Activated CD4-positive, alpha-beta memory T cell treated with anti-CD3 and anti-CD28 coated beads, Interleukin-2, amount 10 ng/mL, durations not matched to agents 7 days and 5 days (primary cell): ENCODE measurements at regions not wholly inside any gene's neighbourhood (a gene's known extent, or its start where the extent isn't known, plus 50 kb on each side); places are given as distances from the start of the nearest gene placed in this dataset.

ENCODE experiments used
- CTCF ChIA-PET: fragments of 350-600 bp; sonication (Branson Sonifier 250); formaldehyde crosslinking; loops from one replicate; lab custom pipeline; 2021; ENCODE audit warnings: antibody characterized with exemption, inconsistent platforms; lab: Charles Lee
- POLR2A ChIA-PET: fragments of 350-600 bp; sonication (Branson Sonifier 250); formaldehyde crosslinking; loops from one replicate; lab custom pipeline; 2021; ENCODE audit warnings: antibody characterized with exemption; lab: Charles Lee
- DNase-seq: peaks from one replicate; pipeline ENCODE4 v3.0.0-alpha.2; 2020
- H3K27ac Mint-ChIP-seq: one replicate; pipeline ENCODE4 v1.8.0; 2021; ENCODE audit warnings: mild to moderate bottlenecking, mixed read lengths
- H3K27me3 Mint-ChIP-seq: one replicate; pipeline ENCODE4 v1.8.0; 2021; ENCODE audit warnings: mixed read lengths
- H3K36me3 Mint-ChIP-seq: one replicate; pipeline ENCODE4 v1.8.0; 2021; ENCODE audit warnings: low read depth, mixed read lengths
- H3K4me1 Mint-ChIP-seq: one replicate; pipeline ENCODE4 v1.8.0; 2021; ENCODE audit warnings: mixed read lengths
- H3K4me3 Mint-ChIP-seq: one replicate; pipeline ENCODE4 v1.8.0; 2021; ENCODE audit warnings: mild to moderate bottlenecking, mixed read lengths
- H3K9me3 Mint-ChIP-seq: one replicate; pipeline ENCODE4 v1.8.0; 2021; ENCODE audit warnings: mixed read lengths

- ChIA-PET POLR2A (no interaction called here), CTCF (no interaction called here)
- Mint-ChIP-seq H3K4me1 (peaks cover 2% of the 10 kb centered on the region), H3K36me3 (no peaks in the 10 kb centered on the region), H3K27ac (no peak overlapping the region), H3K4me3 (no peak overlapping the region), H3K9me3 (no peaks in the 10 kb centered on the region), H3K27me3 (no peaks in the 10 kb centered on the region)
- DNase-seq, result no peak
Measured at GRCh38 chr4:120445186-120445585, 378.5 kb upstream of the MAD2L1 start.

GRCh38 chr4:120443116-120443515 lies 376.5 kb upstream of the MAD2L1 start:
- Mint-ChIP-seq H3K36me3 (no peaks in the 10 kb centered on the region), H3K4me1 (peaks cover 2% of the 10 kb centered on the region), H3K27me3 (no peaks in the 10 kb centered on the region), H3K4me3 (no peak overlapping the region), H3K27ac (no peak overlapping the region), H3K9me3 (no peaks in the 10 kb centered on the region)
- no peak for DNase-seq
- ChIA-PET CTCF (no interaction called here), POLR2A (no interaction called here)

DNA sequence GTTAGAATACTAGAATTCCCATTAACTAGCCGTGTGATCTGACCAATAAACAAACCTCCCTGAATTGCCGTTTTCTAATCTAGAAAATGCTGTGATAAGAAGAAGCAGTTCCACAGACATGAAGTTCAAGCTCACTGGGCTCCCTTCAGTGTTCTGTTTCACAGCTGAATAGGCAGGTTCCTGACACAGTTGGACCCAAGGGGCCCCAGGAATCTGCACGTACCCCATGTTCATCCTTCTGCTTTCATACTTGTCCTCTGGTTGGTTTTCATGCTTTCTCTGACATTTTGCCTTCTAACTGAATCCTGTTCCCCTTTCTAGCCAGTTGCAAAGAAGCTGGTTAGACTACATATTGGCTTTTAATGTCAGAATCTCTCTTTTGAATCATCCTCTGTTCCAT lies 374.1 kb upstream of the MAD2L1 start:
- H3K36me3 Mint-ChIP-seq, result no peaks in the 10 kb centered on the region
- no peak overlapping the region for H3K4me3 Mint-ChIP-seq
- CTCF ChIA-PET, result no interaction called here
- H3K27ac Mint-ChIP-seq, result no peak overlapping the region
- H3K4me1 Mint-ChIP-seq, result no peaks in the 10 kb centered on the region
- no peaks in the 10 kb centered on the region for H3K9me3 Mint-ChIP-seq
- DNase-seq, result no peak
- POLR2A ChIA-PET, result no interaction called here
- no peaks in the 10 kb centered on the region for H3K27me3 Mint-ChIP-seq

- H3K4me1 Mint-ChIP-seq, result no peaks in the 10 kb centered on the region
- CTCF ChIA-PET, result no interaction called here
- no peaks in the 10 kb centered on the region for H3K9me3 Mint-ChIP-seq
- H3K27ac Mint-ChIP-seq, result no peak overlapping the region
- no peaks in the 10 kb centered on the region for H3K36me3 Mint-ChIP-seq
- H3K27me3 Mint-ChIP-seq, result no peaks in the 10 kb centered on the region
- H3K4me3 Mint-ChIP-seq, result no peak overlapping the region
- POLR2A ChIA-PET, result no interaction called here
- no peak for DNase-seq
Measured at GRCh38 chr4:120435179-120435578, 368.5 kb upstream of the MAD2L1 start.

DNA sequence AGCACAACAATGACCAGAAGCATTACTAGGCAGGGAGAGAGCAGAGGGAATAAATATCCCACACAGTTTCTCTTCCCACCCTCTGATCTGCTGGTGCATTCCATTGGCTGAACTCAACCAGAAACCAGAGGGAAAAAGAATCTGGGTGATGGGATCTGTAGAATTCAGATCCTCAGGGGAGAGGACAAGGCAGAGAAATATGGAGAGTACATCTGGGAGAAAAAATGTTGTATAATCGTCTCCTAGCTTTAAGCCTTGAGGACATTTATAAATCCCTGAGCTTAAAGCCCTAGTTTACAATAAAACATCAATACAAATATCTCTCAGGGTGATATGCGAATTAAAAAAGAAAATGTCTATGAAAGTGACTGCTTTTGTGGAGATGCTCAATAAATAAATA lies 368.1 kb upstream of the MAD2L1 start:
- H3K27me3 Mint-ChIP-seq, result no peaks in the 10 kb centered on the region
- no peak for DNase-seq
- H3K4me3 Mint-ChIP-seq, result no peak overlapping the region
- H3K27ac Mint-ChIP-seq, result no peak overlapping the region
- H3K36me3 Mint-ChIP-seq, result no peaks in the 10 kb centered on the region
- no peaks in the 10 kb centered on the region for H3K9me3 Mint-ChIP-seq
- H3K4me1 Mint-ChIP-seq, result no peaks in the 10 kb centered on the region
- ChIA-PET CTCF (no interaction called here), POLR2A (no interaction called here)

DNA sequence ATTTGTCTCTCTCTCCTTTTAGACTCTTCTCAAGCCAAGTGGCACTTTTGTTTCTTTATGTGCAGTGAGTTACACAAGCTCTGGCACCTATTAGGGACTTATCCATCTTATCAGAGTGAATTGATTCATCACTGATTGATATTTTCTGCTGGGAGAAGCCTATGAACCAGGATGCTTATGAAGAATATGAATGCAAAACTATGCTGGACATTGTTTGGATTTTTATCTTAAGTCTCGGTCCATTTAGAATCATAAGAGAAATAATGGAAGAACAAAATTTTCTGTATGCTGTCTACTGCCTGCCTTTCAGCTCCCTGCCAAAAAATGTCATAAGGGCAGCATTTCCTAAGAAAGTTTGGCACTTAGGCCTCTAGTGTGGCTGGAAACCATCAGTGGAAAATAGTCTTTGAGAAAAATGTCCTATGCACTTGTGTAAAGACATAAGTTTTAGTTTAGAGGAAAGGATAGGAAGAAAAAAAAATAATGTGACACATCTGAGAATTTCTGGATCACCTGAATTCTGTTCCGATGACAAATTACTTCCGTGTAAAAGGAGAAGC lies 365.7 kb upstream of the MAD2L1 start:
- no peak for DNase-seq
- ChIA-PET CTCF (no interaction called here), POLR2A (no interaction called here)
- Mint-ChIP-seq H3K27me3 (no peaks in the 10 kb centered on the region), H3K36me3 (no peaks in the 10 kb centered on the region), H3K4me1 (no peaks in the 10 kb centered on the region), H3K9me3 (no peaks in the 10 kb centered on the region), H3K4me3 (no peak overlapping the region), H3K27ac (no peak overlapping the region)

DNA sequence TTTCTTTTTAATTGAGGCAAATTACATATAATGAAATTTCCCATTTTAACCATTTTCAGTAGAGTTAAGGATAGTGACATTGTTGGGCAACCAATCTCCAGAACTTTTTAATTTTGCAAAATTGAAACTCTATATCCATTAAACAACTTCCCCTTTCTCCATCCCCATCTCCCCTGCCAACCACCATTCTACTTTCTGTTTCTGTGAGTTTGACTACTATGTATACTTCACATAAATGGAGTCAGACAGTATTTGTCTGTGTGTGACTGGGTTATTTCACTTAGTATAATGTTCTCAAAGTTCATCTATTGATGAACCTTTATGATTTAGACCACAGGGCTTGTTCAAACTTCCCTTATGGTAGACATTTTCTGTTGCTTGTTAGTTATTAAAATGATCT lies 364.5 kb upstream of the MAD2L1 start:
- no peak for DNase-seq
- Mint-ChIP-seq H3K4me3 (no peak overlapping the region), H3K27me3 (no peaks in the 10 kb centered on the region), H3K4me1 (no peaks in the 10 kb centered on the region), H3K36me3 (no peaks in the 10 kb centered on the region), H3K27ac (no peak overlapping the region), H3K9me3 (no peaks in the 10 kb centered on the region)
- CTCF ChIA-PET, result no interaction called here
- POLR2A ChIA-PET, result no interaction called here

GRCh38 chr4:120418146-120418545 lies 351.5 kb upstream of the MAD2L1 start:
- CTCF ChIA-PET, result no interaction called here
- Mint-ChIP-seq H3K36me3 (no peaks in the 10 kb centered on the region), H3K4me3 (no peak overlapping the region), H3K27ac (no peak overlapping the region), H3K27me3 (no peaks in the 10 kb centered on the region), H3K9me3 (peaks cover 10% of the 10 kb centered on the region), H3K4me1 (no peaks in the 10 kb centered on the region)
- POLR2A ChIA-PET, result no interaction called here
- DNase-seq, result no peak

DNA sequence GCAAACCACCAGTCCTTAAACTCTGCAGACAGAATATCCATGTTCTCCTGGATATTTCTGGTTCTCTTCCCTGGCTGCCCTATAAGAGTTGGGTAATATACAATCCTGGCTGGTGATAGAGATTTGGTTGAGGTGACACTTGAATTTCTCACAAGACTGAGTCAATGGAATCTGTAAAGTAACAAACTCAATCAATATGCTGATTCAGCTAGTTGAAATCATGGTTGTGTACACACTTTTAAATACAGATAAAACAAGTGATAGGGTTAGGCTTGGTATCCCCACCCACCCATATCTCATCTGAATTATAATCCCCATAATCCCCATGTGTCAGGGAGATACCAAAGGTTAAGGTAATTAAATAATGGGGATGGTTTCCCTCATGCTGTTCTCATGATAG lies 349.2 kb upstream of the MAD2L1 start:
- DNase-seq, result no peak
- CTCF ChIA-PET, result no interaction called here
- H3K4me1 Mint-ChIP-seq, result no peaks in the 10 kb centered on the region
- no peak overlapping the region for H3K4me3 Mint-ChIP-seq
- no peaks in the 10 kb centered on the region for H3K36me3 Mint-ChIP-seq
- peaks cover 11% of the 10 kb centered on the region for H3K9me3 Mint-ChIP-seq
- POLR2A ChIA-PET, result no interaction called here
- H3K27ac Mint-ChIP-seq, result no peak overlapping the region
- no peaks in the 10 kb centered on the region for H3K27me3 Mint-ChIP-seq

- DNase-seq, result no peak
- Mint-ChIP-seq H3K27me3 (no peaks in the 10 kb centered on the region), H3K27ac (no peak overlapping the region), H3K4me1 (no peaks in the 10 kb centered on the region), H3K36me3 (no peaks in the 10 kb centered on the region), H3K9me3 (peaks cover 2% of the 10 kb centered on the region), H3K4me3 (no peak overlapping the region)
- CTCF ChIA-PET, result no interaction called here
- POLR2A ChIA-PET, result no interaction called here
Measured at GRCh38 chr4:120406960-120407359, 340.3 kb upstream of the MAD2L1 start.

DNA sequence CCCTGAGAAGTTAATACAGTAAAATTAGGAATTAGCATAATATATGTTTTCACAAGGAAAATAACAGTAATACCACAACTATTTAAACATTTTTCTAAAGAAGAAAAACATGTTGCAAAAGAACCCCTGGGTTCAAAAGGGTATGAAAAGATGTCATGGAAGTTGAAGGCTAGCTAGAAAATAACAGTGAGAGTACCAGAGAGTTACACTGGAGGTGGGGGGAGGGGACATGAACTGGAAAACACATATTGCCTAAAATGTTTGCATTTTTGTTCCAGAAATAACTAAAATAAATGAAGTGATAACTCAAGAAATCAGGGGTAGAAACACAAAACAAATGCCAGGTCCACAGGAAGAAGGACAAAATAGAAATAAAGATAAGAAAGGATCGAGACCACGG lies 336.6 kb upstream of the MAD2L1 start:
- Mint-ChIP-seq H3K27me3 (no peaks in the 10 kb centered on the region), H3K36me3 (no peaks in the 10 kb centered on the region), H3K4me3 (no peak overlapping the region), H3K9me3 (no peaks in the 10 kb centered on the region), H3K4me1 (no peaks in the 10 kb centered on the region), H3K27ac (no peak overlapping the region)
- ChIA-PET CTCF (no interaction called here), POLR2A (no interaction called here)
- no peak for DNase-seq

DNA sequence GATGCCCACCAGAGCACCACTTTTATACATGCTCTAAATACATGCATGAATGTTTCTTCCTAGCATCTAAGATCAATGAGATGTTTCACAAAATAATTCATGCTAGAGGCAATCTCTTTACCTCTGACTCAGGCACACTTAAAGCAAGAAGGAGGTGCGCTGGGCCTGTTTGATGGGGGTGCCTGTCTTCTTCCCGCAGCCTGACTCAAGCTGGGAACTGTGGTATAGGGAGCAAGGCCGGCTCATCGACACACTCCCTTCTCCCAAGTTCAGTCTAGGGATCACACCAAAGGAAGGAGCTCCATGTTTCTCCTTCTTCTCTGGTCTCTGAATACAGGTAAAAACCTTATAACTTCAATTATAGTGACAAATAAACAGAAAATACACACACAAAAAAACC lies 333.8 kb upstream of the MAD2L1 start:
- H3K27ac Mint-ChIP-seq, result no peak overlapping the region
- H3K4me1 Mint-ChIP-seq, result no peaks in the 10 kb centered on the region
- no peak for DNase-seq
- H3K9me3 Mint-ChIP-seq, result no peaks in the 10 kb centered on the region
- ChIA-PET POLR2A (no interaction called here), CTCF (no interaction called here)
- no peaks in the 10 kb centered on the region for H3K36me3 Mint-ChIP-seq
- H3K4me3 Mint-ChIP-seq, result no peak overlapping the region
- H3K27me3 Mint-ChIP-seq, result no peaks in the 10 kb centered on the region

DNA sequence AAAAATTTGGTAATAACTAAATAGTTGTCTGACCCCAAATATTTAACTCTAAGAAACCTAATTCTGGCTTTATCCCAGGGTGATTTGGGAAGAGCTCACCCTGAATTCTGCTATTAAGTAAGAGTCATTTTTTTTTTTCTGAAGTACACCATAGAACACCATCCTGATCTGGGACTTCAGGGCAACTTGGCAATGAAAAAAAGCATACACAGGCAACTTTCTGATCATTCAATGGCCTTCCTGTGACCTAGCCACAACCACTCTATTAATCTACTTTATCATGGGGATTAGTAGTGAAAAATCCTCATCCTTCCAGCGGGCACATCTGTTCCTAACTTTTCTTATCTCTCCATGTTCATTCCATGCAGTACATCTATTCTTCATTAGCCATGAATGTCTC lies 333.2 kb upstream of the MAD2L1 start:
- no peak for DNase-seq
- POLR2A ChIA-PET, result no interaction called here
- H3K36me3 Mint-ChIP-seq, result no peaks in the 10 kb centered on the region
- CTCF ChIA-PET, result no interaction called here
- no peaks in the 10 kb centered on the region for H3K9me3 Mint-ChIP-seq
- H3K27ac Mint-ChIP-seq, result no peak overlapping the region
- H3K4me3 Mint-ChIP-seq, result no peak overlapping the region
- no peaks in the 10 kb centered on the region for H3K4me1 Mint-ChIP-seq
- no peaks in the 10 kb centered on the region for H3K27me3 Mint-ChIP-seq

DNA sequence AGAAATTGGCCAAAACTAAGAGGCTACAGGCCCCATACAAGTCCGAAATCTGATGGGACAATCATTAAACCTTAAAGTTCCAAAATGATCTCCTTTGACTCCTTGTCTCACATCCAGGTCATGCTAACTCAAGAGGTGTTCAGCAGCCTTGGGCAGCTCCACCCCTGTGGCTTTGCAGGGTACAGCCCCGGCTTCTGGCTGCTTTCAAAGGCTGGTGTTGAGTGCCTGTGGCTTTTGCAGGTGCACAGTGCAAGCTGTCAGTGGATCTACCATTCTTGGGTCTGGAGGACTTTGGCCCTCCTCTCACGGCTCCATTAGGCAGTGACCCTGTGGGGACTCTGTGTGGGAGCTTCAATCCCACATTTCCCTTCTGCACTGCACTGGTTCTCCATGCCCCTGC lies 329.1 kb upstream of the MAD2L1 start:
- POLR2A ChIA-PET, result no interaction called here
- H3K9me3 Mint-ChIP-seq, result no peaks in the 10 kb centered on the region

DNA sequence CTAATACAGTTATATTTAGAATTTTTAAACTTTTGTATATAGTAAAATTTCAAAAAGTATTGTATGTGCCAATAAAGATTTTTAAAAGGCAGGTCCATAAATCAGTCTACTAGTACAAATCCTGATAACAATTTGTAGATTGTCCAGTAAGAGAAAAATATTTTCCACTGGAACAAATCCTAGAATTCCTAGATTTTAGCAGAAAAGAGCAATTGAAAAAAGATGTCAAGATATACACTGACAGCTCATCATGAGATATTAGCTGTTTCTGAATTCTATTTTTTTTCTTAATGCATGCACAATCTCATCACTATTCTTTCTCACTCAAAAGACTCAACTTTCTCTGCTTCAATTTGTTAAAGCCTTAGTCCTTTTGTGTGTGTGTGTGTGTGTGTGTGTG lies 289.2 kb upstream of the MAD2L1 start:
- Mint-ChIP-seq H3K27me3 (no peaks in the 10 kb centered on the region), H3K36me3 (no peaks in the 10 kb centered on the region), H3K9me3 (no peaks in the 10 kb centered on the region), H3K4me1 (no peaks in the 10 kb centered on the region), H3K27ac (no peak overlapping the region), H3K4me3 (no peak overlapping the region)
- ChIA-PET POLR2A (no interaction called here), CTCF (no interaction called here)
- DNase-seq, result no peak

More for the DNA sequence above, 329.1 kb upstream of the MAD2L1 start:
- Mint-ChIP-seq H3K27me3 (no peaks in the 10 kb centered on the region), H3K36me3 (no peaks in the 10 kb centered on the region), H3K27ac (no peak overlapping the region), H3K4me3 (no peak overlapping the region), H3K4me1 (no peaks in the 10 kb centered on the region)
- CTCF ChIA-PET, result no interaction called here
- no peak for DNase-seq
